WERI-Rb-1 (cell line): ENCODE measurements at regions not wholly inside any gene's neighbourhood (a gene's known extent, or its start where the extent isn't known, plus 50 kb on each side); places are given as distances from the start of the nearest gene placed in this dataset.

ENCODE experiments used
- DNase-seq: peaks from one replicate; pipeline ENCODE4 v3.0.0-alpha.2; 2020
- H3K27ac ChIP-seq: fragments of 250-450 bp; sonication (Bioruptor Pico); 2 replicates; pipeline ENCODE4 v1.5.1; 2020; ENCODE audit warnings: mild to moderate bottlenecking, moderate library complexity
- H3K27me3 ChIP-seq: fragments of 250-450 bp; sonication (Bioruptor Pico); 2 replicates; pipeline ENCODE4 v1.5.1; 2021; ENCODE audit warnings: mild to moderate bottlenecking, low read depth, moderate library complexity; ENCODE audit not compliant: insufficient read depth, severe bottlenecking
- H3K36me3 ChIP-seq: fragments of 250-450 bp; sonication (Bioruptor Pico); 2 replicates; pipeline ENCODE4 v1.5.1; 2020; ENCODE audit warnings: mild to moderate bottlenecking, moderate library complexity
- H3K4me3 ChIP-seq: 2 replicates; pipeline ENCODE4 v1.5.1; 2011; ENCODE audit warnings: low read depth, mild to moderate bottlenecking, control low read depth, low read length
- H3K9me3 ChIP-seq: fragments of 250-450 bp; sonication (Bioruptor Pico); 2 replicates; pipeline ENCODE4 v1.5.1; 2021; ENCODE audit warnings: mild to moderate bottlenecking, moderate library complexity; ENCODE audit not compliant: severe bottlenecking
- CTCF ChIP-seq: IDR thresholded peaks from 2 replicates; pipeline ENCODE4 v1.5.1; 2011; ENCODE audit warnings: low read depth, mild to moderate bottlenecking, control low read depth, inconsistent platforms, low read length

GRCh38 chr20:39837561-39837960, 851.5 kb downstream of the MAFB start:
- no peak overlapping the region for H3K4me3 ChIP-seq
- H3K27ac ChIP-seq: no peak overlapping the region
- no peak for TF ChIP-seq CTCF
- no peaks in the 10 kb centered on the region for H3K36me3 ChIP-seq
- DNase-seq: no peak
- H3K27me3 ChIP-seq: peaks cover 19% of the 10 kb centered on the region
- H3K9me3 ChIP-seq: no peaks in the 10 kb centered on the region

GRCh38 chr20:39835130-39835842, 853.8 kb downstream of the MAFB start:
- no peak for TF ChIP-seq CTCF
- DNase-seq: no peak
- peaks cover 16% of the 10 kb centered on the region for H3K27me3 ChIP-seq
- no peaks in the 10 kb centered on the region for H3K9me3 ChIP-seq
- H3K27ac ChIP-seq: no peak overlapping the region
- H3K36me3 ChIP-seq: no peaks in the 10 kb centered on the region
- H3K4me3 ChIP-seq: no peak overlapping the region

GRCh38 chr20:39830903-39831302, 858.1 kb downstream of the MAFB start:
- H3K27me3 ChIP-seq: peaks cover 10% of the 10 kb centered on the region
- no peak for TF ChIP-seq CTCF
- H3K36me3 ChIP-seq: no peaks in the 10 kb centered on the region
- DNase-seq: no peak
- no peaks in the 10 kb centered on the region for H3K9me3 ChIP-seq
- H3K4me3 ChIP-seq: no peak overlapping the region
- H3K27ac ChIP-seq: no peak overlapping the region

- H3K27me3 ChIP-seq: peaks cover 10% of the 10 kb centered on the region
- TF ChIP-seq CTCF: no peak
- no peak for DNase-seq
- no peaks in the 10 kb centered on the region for H3K36me3 ChIP-seq
- no peak overlapping the region for H3K4me3 ChIP-seq
- no peaks in the 10 kb centered on the region for H3K9me3 ChIP-seq
- H3K27ac ChIP-seq: no peak overlapping the region
Observed at GRCh38 chr20:39829661-39830060, 859.4 kb downstream of the MAFB start.

DNA sequence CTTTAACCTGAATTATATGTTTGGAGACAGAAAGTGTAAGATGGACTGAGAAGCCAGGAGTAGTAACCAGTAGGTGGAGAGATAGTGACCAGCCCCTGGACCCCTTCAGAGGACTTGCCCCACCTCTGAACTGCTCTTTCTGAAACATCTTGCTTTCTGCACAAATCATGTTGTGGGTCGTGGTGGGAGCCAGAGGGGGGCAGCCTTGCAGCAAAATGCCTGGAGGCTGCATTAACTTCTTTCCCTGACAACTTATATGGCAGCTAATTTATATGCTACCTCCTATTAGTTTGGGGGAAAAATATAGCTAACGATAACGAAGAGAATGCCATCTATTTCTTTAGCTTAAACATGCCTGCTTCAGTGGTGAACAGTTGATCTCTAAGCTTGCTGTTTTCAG, 859.8 kb downstream of the MAFB start:
- no peak overlapping the region for H3K27ac ChIP-seq
- no peak overlapping the region for H3K4me3 ChIP-seq
- peaks cover 10% of the 10 kb centered on the region for H3K27me3 ChIP-seq
- DNase-seq: no peak
- no peaks in the 10 kb centered on the region for H3K36me3 ChIP-seq
- peak; percentile 18; the same call in 1 of the 2 replicates for TF ChIP-seq CTCF
- no peaks in the 10 kb centered on the region for H3K9me3 ChIP-seq

DNA sequence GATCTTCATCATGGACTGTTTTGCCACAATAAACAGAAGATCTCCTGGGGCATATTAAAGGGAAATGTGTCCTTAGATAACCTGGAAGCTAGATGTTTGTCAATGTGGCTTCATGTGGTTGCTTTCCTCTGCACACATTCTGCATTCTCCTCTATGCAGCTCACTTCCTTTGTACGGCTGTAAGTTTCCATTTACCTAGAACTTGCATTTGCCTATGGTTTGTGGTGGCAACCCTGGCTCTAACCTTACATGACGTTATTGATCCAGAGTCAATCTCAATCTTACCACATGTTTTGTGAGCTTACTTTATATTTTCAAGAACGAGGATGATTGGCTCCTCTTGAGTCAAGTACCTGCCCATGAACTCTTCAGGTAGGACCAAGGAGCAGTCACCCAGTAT, 863.1 kb downstream of the MAFB start:
- no peaks in the 10 kb centered on the region for H3K9me3 ChIP-seq
- no peaks in the 10 kb centered on the region for H3K36me3 ChIP-seq
- TF ChIP-seq CTCF: no peak
- peaks cover 14% of the 10 kb centered on the region for H3K27me3 ChIP-seq
- DNase-seq: no peak
- no peak overlapping the region for H3K27ac ChIP-seq
- no peak overlapping the region for H3K4me3 ChIP-seq
